NCI-H2196 treated with DMSO at 0.1 percent for 48 hours (cell line): ENCODE measurements at regions not wholly inside any gene's neighbourhood (a gene's known extent, or its start where the extent isn't known, plus 50 kb on each side); places are given as distances from the start of the nearest gene placed in this dataset.

ENCODE experiments used
- DNase-seq: peaks from one replicate; lab custom pipeline; 2025; ENCODE audit not compliant: unreplicated experiment; lab: John Stamatoyannopoulos, UW

- no peak for DNase-seq
These were observed 449.6 kb upstream of the RGS6 start for GRCh38 chr14:71482671-71483070.

- DNase-seq: no peak
These were observed 449.1 kb upstream of the RGS6 start for GRCh38 chr14:71483154-71483553.

GRCh38 chr14:71485833-71486232 is 446.4 kb upstream of the RGS6 start:
- no peak for DNase-seq

GRCh38 chr14:71486279-71486678 is 445.9 kb upstream of the RGS6 start:
- DNase-seq: no peak

GRCh38 chr14:71487449-71487848 is 444.8 kb upstream of the RGS6 start:
- DNase-seq: no peak

- no peak for DNase-seq
These were observed 444.3 kb upstream of the RGS6 start for GRCh38 chr14:71487941-71488340.

GRCh38 chr14:71488703-71489191 is 443.5 kb upstream of the RGS6 start:
- no peak for DNase-seq

- DNase-seq: no peak
These were observed 442.5 kb upstream of the RGS6 start for GRCh38 chr14:71489742-71490141.

GRCh38 chr14:71491931-71492330 is 440.3 kb upstream of the RGS6 start:
- DNase-seq: no peak

GRCh38 chr14:71492346-71492745 is 439.9 kb upstream of the RGS6 start:
- no peak for DNase-seq

GRCh38 chr14:71497645-71498086 is 434.6 kb upstream of the RGS6 start:
- peak; percentile 17 for DNase-seq

GRCh38 chr14:71498212-71498611 is 434.0 kb upstream of the RGS6 start:
- no peak for DNase-seq

- no peak for DNase-seq
These were observed 433.2 kb upstream of the RGS6 start for GRCh38 chr14:71499018-71499417.

- no peak for DNase-seq
These were observed 424.5 kb upstream of the RGS6 start for GRCh38 chr14:71507681-71508080.

GRCh38 chr14:71508901-71509300 is 423.3 kb upstream of the RGS6 start:
- no peak for DNase-seq

- DNase-seq: no peak
These were observed 421.1 kb upstream of the RGS6 start for GRCh38 chr14:71511152-71511551.

GRCh38 chr14:71514941-71515919 is 417.0 kb upstream of the RGS6 start:
- no peak for DNase-seq

- no peak for DNase-seq
These were observed 410.7 kb upstream of the RGS6 start for GRCh38 chr14:71521238-71522135.

- DNase-seq: no peak
These were observed 408.5 kb upstream of the RGS6 start for GRCh38 chr14:71523630-71524319.

GRCh38 chr14:71524320-71524982 is 407.8 kb upstream of the RGS6 start:
- no peak for DNase-seq
